WTC11 (cell line): ENCODE measurements at regions not wholly inside any gene's neighbourhood (a gene's known extent, or its start where the extent isn't known, plus 50 kb on each side); places are given as distances from the start of the nearest gene placed in this dataset.

Experiments used
- ATAC-seq: fragments of 200-7000 bp; cut with Tn5 transposase; 2 replicates; pipeline ENCODE4 v1.10.0; 2021; ENCODE audit warnings: mild to moderate bottlenecking, moderate library complexity
- CTCF ChIA-PET: fragments of 300-600 bp; sonication (Branson Sonifier 250); formaldehyde crosslinking; loops from one replicate; lab custom pipeline; 2021; ENCODE audit warnings: antibody characterized with exemption; lab: Charles Lee
- POLR2A ChIA-PET: fragments of 350-600 bp; sonication (Branson Sonifier 250); formaldehyde crosslinking; loops from one replicate; lab custom pipeline; 2021; ENCODE audit warnings: antibody characterized with exemption; lab: Charles Lee
- DNase-seq: peaks from one replicate; pipeline ENCODE4 v3.0.0; 2021; ENCODE audit warnings: low spot score
- H3K27ac Mint-ChIP-seq: 2 replicates; pipeline ENCODE4 v1.8.0; 2021; ENCODE audit warnings: mixed read lengths
- H3K27me3 Mint-ChIP-seq: 2 replicates; pipeline ENCODE4 v1.8.0; 2021; ENCODE audit warnings: low read depth, mild to moderate bottlenecking, moderate library complexity, mixed read lengths
- H3K36me3 Mint-ChIP-seq: 2 replicates; pipeline ENCODE4 v1.8.0; 2021; ENCODE audit warnings: mixed read lengths
- H3K4me1 Mint-ChIP-seq: 2 replicates; pipeline ENCODE4 v1.8.0; 2022; ENCODE audit warnings: mixed read lengths
- H3K4me3 Mint-ChIP-seq: 2 replicates; pipeline ENCODE4 v1.8.0; 2021; ENCODE audit warnings: mild to moderate bottlenecking, moderate library complexity, mixed read lengths
- H3K9me3 Mint-ChIP-seq: 2 replicates; pipeline ENCODE4 v1.8.0; 2021; ENCODE audit warnings: mixed read lengths
- ATF1 ChIP-seq: sonication (generic); formaldehyde crosslinking; IDR thresholded peaks from 2 replicates; pipeline ENCODE4 v1.8.1; 2023; ENCODE audit warnings: mild to moderate bottlenecking, moderate library complexity, missing genetic modification reagents
- FOXJ3 ChIP-seq: sonication (generic); formaldehyde crosslinking; IDR thresholded peaks from 2 replicates; pipeline ENCODE4 v1.9.0; 2021; ENCODE audit warnings: missing genetic modification reagents, mild to moderate bottlenecking, borderline replicate concordance
- GRHL2 ChIP-seq: fragments of 250-450 bp; sonication (Bioruptor Pico); IDR thresholded peaks from 2 replicates; pipeline ENCODE4 v1.8.0; 2022; ENCODE audit warnings: mild to moderate bottlenecking, moderate library complexity; ENCODE audit not compliant: insufficient replicate concordance, severe bottlenecking
- NR2C2 ChIP-seq: sonication (generic); formaldehyde crosslinking; IDR thresholded peaks from 2 replicates; pipeline ENCODE4 v1.8.0; 2022; ENCODE audit warnings: mild to moderate bottlenecking, missing genetic modification reagents
- NR3C1 ChIP-seq: sonication (generic); formaldehyde crosslinking; conservative IDR thresholded peaks from 2 replicates; pipeline ENCODE4 v1.8.1; 2023; ENCODE audit warnings: low read depth, mild to moderate bottlenecking, missing genetic modification reagents
- TP53 ChIP-seq: sonication (generic); formaldehyde crosslinking; IDR thresholded peaks from 2 replicates; pipeline ENCODE4 v1.8.1; 2023; ENCODE audit warnings: mild to moderate bottlenecking, missing genetic modification reagents
- ZNF121 ChIP-seq: sonication (generic); formaldehyde crosslinking; IDR thresholded peaks from 2 replicates; pipeline ENCODE4 v1.8.0; 2023; ENCODE audit warnings: missing genetic modification reagents
- ZNF263 ChIP-seq: sonication (generic); formaldehyde crosslinking; IDR thresholded peaks from 2 replicates; pipeline ENCODE4 v1.8.1; 2022; ENCODE audit warnings: low read depth, mild to moderate bottlenecking, moderate library complexity, missing genetic modification reagents
- ZNF416 ChIP-seq: fragments of 250-450 bp; sonication (Bioruptor Pico); IDR thresholded peaks from 2 replicates; pipeline ENCODE4 v1.9.0; 2021; ENCODE audit warnings: mild to moderate bottlenecking, inconsistent platforms
- ZNF671 ChIP-seq: fragments of 250-450 bp; sonication (Bioruptor Pico); IDR thresholded peaks from 2 replicates; pipeline ENCODE4 v1.8.0; 2021; ENCODE audit warnings: mild to moderate bottlenecking
- TF ChIP-seq, protein P1 (sequence below): fragments of 250-450 bp; sonication (Bioruptor Pico); IDR thresholded peaks from 2 replicates; pipeline ENCODE4 v1.9.0; 2021; ENCODE audit warnings: moderate library complexity, mild to moderate bottlenecking, inconsistent platforms, borderline replicate concordance
- TF ChIP-seq, protein P2 (sequence below): fragments of 250-450 bp; sonication (Bioruptor Pico); IDR thresholded peaks from 2 replicates; pipeline ENCODE4 v1.9.0; 2021; ENCODE audit warnings: mild to moderate bottlenecking, borderline replicate concordance
- TF ChIP-seq, protein P3 (sequence below): sonication (generic); formaldehyde crosslinking; IDR thresholded peaks from 2 replicates; pipeline ENCODE4 v1.8.0; 2022; ENCODE audit warnings: mild to moderate bottlenecking, missing genetic modification reagents
- TF ChIP-seq, protein P4 (sequence below): sonication (generic); formaldehyde crosslinking; IDR thresholded peaks from 2 replicates; pipeline ENCODE4 v1.8.1; 2022; ENCODE audit warnings: mild to moderate bottlenecking, moderate library complexity, missing genetic modification reagents
- TF ChIP-seq, protein P5 (sequence below): sonication (generic); formaldehyde crosslinking; IDR thresholded peaks from 2 replicates; pipeline ENCODE4 v1.8.0; 2022; ENCODE audit warnings: mild to moderate bottlenecking, missing genetic modification reagents
- TF ChIP-seq, protein P6 (sequence below): sonication (generic); formaldehyde crosslinking; IDR thresholded peaks from 2 replicates; pipeline ENCODE4 v1.8.1; 2022; ENCODE audit warnings: mild to moderate bottlenecking, missing genetic modification reagents, moderate library complexity, borderline replicate concordance
- TF ChIP-seq, protein P7 (sequence below): sonication (generic); formaldehyde crosslinking; IDR thresholded peaks from 2 replicates; pipeline ENCODE4 v1.8.0; 2022; ENCODE audit warnings: missing genetic modification reagents

DNA sequence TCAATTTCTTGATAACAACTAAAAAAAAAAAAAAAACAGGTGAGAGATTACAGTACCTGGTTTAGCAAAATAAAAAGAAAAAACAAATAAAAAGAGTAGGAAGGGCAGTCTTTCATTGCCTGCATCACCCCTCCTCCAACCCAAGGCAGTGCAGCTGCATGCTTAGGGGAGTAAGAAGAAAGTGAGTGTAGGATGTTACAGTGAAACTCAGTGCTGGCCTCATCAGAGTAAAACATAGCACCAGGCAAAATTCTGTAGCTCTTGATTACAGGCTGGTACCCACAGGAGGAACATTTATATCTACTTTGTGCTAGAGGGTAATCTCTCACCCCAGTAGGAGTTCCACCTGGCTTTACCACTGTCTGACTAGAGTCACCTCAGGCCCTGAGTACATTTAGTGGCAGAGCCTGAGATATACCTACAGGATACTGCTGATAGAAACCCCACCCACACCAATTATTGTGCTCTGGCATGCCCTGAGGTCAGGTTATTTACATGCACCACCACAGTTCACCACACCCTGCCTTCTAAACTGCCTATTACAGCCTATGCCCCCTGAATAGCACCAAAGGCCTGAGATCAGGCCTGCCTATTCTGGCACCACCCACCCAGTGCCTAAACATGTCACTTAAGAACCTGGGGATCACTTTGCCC is 241.6 kb downstream of the PAPSS1 start:
- DNase-seq: no peak
- no peak for ATAC-seq
- TF ChIP-seq ZNF416 (CRISPR knock-in tag) (no peak), ZNF121 (CRISPR knock-in tag) (no peak), ATF1 (CRISPR knock-in tag) (no peak)
- TF ChIP-seq, protein P1, sequence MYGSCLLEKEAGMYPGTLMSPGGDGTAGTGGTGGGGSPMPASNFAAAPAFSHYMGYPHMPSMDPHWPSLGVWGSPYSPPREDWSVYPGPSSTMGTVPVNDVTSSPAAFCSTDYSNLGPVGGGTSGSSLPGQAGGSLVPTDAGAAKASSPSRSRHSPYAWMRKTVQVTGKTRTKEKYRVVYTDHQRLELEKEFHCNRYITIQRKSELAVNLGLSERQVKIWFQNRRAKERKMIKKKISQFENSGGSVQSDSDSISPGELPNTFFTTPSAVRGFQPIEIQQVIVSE (CRISPR knock-in tag): no peak
- Mint-ChIP-seq H3K4me3 (no peak overlapping the region), H3K27ac (no peak overlapping the region), H3K36me3 (no peaks in the 10 kb centered on the region), H3K27me3 (no peaks in the 10 kb centered on the region; the same call in 1 of the 2 replicates), H3K4me1 (no peaks in the 10 kb centered on the region), H3K9me3 (peaks cover 20% of the 10 kb centered on the region)
- CTCF ChIA-PET: no interaction called here
- POLR2A ChIA-PET: no interaction called here

DNA sequence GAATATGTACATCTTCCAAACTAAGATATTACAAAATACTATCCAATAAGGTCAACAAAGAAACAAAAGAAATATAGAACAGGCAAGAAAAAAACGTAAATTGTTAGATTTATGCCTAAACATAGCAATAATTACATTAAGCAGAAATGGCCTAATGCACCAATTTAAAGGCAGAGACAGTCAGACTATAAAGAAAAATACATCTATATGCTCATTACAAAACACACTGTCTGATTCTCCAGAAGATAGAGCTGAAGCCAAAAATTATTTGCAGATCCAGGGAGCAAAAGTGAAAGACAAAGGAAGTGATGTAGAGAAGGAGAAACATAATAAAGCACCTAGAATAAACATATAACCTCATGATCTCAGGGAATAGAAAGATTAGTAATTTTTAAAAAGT is 246.9 kb downstream of the PAPSS1 start:
- ATAC-seq: no peak
- no peaks in the 10 kb centered on the region for H3K36me3 Mint-ChIP-seq
- H3K4me3 Mint-ChIP-seq: no peak overlapping the region
- no peaks in the 10 kb centered on the region for H3K4me1 Mint-ChIP-seq
- ChIA-PET CTCF (no interaction called here), POLR2A (no interaction called here)
- no peaks in the 10 kb centered on the region; the same call in 1 of the 2 replicates for H3K27me3 Mint-ChIP-seq
- no peaks in the 10 kb centered on the region for H3K9me3 Mint-ChIP-seq
- no peak for TF ChIP-seq NR3C1
- TF ChIP-seq, protein P2, sequence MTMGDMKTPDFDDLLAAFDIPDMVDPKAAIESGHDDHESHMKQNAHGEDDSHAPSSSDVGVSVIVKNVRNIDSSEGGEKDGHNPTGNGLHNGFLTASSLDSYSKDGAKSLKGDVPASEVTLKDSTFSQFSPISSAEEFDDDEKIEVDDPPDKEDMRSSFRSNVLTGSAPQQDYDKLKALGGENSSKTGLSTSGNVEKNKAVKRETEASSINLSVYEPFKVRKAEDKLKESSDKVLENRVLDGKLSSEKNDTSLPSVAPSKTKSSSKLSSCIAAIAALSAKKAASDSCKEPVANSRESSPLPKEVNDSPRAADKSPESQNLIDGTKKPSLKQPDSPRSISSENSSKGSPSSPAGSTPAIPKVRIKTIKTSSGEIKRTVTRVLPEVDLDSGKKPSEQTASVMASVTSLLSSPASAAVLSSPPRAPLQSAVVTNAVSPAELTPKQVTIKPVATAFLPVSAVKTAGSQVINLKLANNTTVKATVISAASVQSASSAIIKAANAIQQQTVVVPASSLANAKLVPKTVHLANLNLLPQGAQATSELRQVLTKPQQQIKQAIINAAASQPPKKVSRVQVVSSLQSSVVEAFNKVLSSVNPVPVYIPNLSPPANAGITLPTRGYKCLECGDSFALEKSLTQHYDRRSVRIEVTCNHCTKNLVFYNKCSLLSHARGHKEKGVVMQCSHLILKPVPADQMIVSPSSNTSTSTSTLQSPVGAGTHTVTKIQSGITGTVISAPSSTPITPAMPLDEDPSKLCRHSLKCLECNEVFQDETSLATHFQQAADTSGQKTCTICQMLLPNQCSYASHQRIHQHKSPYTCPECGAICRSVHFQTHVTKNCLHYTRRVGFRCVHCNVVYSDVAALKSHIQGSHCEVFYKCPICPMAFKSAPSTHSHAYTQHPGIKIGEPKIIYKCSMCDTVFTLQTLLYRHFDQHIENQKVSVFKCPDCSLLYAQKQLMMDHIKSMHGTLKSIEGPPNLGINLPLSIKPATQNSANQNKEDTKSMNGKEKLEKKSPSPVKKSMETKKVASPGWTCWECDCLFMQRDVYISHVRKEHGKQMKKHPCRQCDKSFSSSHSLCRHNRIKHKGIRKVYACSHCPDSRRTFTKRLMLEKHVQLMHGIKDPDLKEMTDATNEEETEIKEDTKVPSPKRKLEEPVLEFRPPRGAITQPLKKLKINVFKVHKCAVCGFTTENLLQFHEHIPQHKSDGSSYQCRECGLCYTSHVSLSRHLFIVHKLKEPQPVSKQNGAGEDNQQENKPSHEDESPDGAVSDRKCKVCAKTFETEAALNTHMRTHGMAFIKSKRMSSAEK (CRISPR knock-in tag): no peak
- TF ChIP-seq ZNF263 (CRISPR knock-in tag): no peak
- TF ChIP-seq FOXJ3 (CRISPR knock-in tag): no peak
- TF ChIP-seq ATF1 (CRISPR knock-in tag): no peak
- TF ChIP-seq TP53 (CRISPR knock-in tag): no peak
- TF ChIP-seq, protein P3, sequence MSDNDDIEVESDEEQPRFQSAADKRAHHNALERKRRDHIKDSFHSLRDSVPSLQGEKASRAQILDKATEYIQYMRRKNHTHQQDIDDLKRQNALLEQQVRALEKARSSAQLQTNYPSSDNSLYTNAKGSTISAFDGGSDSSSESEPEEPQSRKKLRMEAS: no peak
- no peak for TF ChIP-seq GRHL2 (CRISPR knock-in tag)
- TF ChIP-seq NR2C2 (CRISPR knock-in tag): no peak
- TF ChIP-seq ZNF671 (CRISPR knock-in tag): no peak
- TF ChIP-seq ZNF416 (CRISPR knock-in tag): no peak
- TF ChIP-seq, protein P4, sequence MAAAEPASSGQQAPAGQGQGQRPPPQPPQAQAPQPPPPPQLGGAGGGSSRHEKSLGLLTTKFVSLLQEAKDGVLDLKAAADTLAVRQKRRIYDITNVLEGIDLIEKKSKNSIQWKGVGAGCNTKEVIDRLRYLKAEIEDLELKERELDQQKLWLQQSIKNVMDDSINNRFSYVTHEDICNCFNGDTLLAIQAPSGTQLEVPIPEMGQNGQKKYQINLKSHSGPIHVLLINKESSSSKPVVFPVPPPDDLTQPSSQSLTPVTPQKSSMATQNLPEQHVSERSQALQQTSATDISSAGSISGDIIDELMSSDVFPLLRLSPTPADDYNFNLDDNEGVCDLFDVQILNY (CRISPR knock-in tag): no peak
- TF ChIP-seq, protein P5, sequence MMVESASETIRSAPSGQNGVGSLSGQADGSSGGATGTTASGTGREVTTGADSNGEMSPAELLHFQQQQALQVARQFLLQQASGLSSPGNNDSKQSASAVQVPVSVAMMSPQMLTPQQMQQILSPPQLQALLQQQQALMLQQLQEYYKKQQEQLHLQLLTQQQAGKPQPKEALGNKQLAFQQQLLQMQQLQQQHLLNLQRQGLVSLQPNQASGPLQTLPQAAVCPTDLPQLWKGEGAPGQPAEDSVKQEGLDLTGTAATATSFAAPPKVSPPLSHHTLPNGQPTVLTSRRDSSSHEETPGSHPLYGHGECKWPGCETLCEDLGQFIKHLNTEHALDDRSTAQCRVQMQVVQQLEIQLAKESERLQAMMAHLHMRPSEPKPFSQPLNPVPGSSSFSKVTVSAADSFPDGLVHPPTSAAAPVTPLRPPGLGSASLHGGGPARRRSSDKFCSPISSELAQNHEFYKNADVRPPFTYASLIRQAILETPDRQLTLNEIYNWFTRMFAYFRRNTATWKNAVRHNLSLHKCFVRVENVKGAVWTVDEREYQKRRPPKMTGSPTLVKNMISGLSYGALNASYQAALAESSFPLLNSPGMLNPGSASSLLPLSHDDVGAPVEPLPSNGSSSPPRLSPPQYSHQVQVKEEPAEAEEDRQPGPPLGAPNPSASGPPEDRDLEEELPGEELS (CRISPR knock-in tag): no peak
- TF ChIP-seq, protein P6, sequence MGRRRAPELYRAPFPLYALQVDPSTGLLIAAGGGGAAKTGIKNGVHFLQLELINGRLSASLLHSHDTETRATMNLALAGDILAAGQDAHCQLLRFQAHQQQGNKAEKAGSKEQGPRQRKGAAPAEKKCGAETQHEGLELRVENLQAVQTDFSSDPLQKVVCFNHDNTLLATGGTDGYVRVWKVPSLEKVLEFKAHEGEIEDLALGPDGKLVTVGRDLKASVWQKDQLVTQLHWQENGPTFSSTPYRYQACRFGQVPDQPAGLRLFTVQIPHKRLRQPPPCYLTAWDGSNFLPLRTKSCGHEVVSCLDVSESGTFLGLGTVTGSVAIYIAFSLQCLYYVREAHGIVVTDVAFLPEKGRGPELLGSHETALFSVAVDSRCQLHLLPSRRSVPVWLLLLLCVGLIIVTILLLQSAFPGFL: no peak
- TF ChIP-seq, protein P7, sequence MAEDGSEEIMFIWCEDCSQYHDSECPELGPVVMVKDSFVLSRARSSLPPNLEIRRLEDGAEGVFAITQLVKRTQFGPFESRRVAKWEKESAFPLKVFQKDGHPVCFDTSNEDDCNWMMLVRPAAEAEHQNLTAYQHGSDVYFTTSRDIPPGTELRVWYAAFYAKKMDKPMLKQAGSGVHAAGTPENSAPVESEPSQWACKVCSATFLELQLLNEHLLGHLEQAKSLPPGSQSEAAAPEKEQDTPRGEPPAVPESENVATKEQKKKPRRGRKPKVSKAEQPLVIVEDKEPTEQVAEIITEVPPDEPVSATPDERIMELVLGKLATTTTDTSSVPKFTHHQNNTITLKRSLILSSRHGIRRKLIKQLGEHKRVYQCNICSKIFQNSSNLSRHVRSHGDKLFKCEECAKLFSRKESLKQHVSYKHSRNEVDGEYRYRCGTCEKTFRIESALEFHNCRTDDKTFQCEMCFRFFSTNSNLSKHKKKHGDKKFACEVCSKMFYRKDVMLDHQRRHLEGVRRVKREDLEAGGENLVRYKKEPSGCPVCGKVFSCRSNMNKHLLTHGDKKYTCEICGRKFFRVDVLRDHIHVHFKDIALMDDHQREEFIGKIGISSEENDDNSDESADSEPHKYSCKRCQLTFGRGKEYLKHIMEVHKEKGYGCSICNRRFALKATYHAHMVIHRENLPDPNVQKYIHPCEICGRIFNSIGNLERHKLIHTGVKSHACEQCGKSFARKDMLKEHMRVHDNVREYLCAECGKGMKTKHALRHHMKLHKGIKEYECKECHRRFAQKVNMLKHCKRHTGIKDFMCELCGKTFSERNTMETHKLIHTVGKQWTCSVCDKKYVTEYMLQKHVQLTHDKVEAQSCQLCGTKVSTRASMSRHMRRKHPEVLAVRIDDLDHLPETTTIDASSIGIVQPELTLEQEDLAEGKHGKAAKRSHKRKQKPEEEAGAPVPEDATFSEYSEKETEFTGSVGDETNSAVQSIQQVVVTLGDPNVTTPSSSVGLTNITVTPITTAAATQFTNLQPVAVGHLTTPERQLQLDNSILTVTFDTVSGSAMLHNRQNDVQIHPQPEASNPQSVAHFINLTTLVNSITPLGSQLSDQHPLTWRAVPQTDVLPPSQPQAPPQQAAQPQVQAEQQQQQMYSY: no peak
- no peak overlapping the region for H3K27ac Mint-ChIP-seq
- DNase-seq: no peak
